NOMO-1 treated with dmso at 0.1 percent for 144 hours (cell line): ENCODE measurements at regions not wholly inside any gene's neighbourhood (a gene's known extent, or its start where the extent isn't known, plus 50 kb on each side); places are given as distances from the start of the nearest gene placed in this dataset.
"Not testable (repeated sequence)": the region's sequence is repeated elsewhere in the genome, so short reads cannot be mapped to it uniquely, and the experiment has no call there.

Experiments used
- DNase-seq: peaks from one replicate; lab custom pipeline; 2025; ENCODE audit not compliant: unreplicated experiment; lab: John Stamatoyannopoulos, UW

GRCh38 chr1:79532555-79532954 is 526.0 kb upstream of the ADGRL4 start:
- DNase-seq = no peak

- no peak for DNase-seq
Observed at GRCh38 chr1:79531790-79532189, 525.3 kb upstream of the ADGRL4 start.

- no peak for DNase-seq
Observed at GRCh38 chr1:79530476-79530875, 523.9 kb upstream of the ADGRL4 start.

GRCh38 chr1:79530055-79530454 is 523.5 kb upstream of the ADGRL4 start:
- DNase-seq = no peak

- DNase-seq = no peak
Observed at GRCh38 chr1:79524126-79524525, 517.6 kb upstream of the ADGRL4 start.

DNA sequence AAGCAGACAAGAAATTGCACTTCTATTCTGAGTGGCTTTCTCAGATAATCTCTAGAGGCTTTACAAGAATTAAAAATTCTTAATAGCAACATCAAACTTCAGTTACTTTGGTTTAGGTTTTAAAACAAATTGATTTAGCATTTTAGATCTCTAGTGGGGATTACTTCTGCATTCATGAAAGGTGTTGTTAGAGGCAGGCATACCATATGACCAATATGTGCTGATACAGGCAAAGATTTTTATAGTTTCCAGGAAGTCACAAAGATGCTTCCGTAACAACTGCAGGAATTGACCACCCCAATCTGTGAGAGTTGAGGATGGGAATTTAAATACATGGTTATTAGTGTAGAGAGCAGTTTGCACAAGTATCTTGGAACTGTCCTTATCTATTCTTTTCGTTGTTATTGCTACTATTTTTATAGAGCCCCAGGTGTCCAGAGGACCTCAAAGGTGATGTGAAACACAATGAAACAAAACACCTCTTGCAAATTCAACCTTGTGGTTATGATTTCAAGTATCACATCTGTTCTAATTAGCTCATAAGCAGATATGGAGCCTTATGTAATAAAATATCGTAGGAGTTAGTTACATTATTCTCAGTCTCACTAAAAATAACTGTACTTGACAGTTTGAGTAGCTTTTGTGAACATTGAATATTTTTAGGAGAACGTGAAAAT is 512.7 kb upstream of the ADGRL4 start:
- DNase-seq = no peak

DNA sequence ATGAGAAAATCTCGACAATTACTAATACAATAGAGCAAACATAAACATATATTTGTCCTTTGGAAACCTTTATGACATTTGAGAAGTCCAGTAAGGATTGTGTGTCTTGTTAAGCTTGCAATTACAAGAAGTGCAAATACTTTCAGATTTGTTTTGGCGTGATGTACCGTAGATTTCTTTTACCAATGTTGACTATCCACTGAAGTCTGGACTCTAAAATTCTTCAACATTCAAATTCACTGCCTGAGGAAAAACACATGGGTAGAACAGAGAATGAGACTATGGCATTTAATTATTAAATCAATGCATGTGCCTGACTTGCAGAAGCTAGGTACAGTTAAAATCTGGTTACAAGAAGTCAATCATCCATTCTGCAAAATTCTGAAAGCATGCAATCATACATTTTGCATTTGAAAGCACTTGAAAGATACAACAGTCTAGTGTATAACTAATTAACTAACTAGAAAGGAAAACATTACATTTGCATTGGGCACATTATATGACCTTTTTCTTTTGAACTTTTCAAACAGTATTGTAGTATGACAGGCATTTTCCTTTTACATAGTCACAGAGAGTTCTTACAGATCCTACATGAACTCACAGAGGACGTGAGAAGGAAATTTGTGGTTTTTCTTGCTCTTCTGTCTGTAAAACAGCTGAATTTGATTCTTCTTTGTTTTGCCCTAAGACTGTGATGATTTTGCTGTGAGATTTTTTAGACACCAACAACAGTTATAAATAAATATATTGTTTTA is 511.1 kb upstream of the ADGRL4 start:
- no peak for DNase-seq

- DNase-seq = no peak
Observed at GRCh38 chr1:79507770-79508169, 501.2 kb upstream of the ADGRL4 start.

DNA sequence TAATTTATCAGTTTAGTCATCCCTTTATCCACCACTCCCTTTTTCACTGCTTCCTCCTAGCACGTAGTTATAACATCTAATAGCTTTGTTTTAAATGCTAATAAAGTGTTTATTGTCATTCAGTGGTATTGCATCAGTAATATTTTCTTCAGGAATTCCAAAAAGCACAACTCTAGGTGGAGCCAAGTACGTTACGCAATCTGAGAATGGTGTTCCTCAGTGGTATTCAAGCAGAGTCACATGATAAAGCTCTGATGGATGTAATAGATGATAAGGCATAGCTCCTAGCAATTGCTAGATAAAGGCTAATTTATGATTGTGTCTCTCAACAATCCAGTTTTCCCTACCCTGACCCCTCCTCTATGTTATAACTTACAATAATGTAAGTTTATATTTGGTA is 494.6 kb upstream of the ADGRL4 start:
- DNase-seq = no peak

DNA sequence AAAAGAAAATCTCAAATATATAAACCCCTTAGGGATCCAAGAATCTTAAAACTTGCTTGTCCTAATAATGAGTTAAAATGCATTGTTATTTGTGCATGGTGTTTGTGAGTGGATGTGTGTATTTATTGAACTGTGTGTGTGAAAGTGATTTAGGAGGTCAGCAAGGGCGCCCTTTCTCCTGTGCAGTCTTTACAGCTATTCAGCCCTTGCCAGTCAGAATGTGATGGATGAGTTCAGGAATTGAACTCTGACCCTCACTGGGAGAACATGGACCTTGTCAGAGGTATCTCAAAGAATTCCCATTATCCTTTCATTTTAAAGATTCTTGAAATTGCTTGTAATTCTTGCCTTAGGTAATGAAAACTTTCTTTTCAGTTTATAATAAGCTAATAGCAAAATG is 493.0 kb upstream of the ADGRL4 start:
- DNase-seq = no peak

DNA sequence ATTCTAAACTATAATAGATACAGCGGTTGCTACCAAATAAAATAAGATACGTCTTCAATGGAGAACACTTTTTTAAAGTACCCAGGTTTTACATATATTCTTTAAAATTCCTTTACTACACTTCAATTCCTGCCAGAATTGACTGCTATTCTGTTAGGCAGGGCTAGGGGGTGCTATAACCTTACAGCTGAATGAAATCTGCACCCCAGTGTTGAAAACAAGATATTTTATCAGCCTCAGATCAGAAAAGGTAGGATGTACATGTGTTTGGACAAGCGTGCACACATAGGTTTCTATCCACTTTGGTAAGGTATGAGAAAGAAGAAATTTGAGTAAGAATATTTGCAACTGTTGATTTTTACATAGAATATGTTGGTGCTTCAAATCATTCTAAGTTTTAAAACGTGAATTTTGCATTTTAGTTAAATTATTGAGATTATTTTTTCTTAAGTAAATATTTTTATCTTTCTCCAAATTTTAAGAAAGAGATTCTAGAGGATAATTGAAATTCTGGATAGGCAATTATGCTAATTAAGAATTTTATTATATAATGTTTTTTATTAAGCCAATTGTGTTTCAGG is 490.8 kb upstream of the ADGRL4 start:
- DNase-seq = peak; percentile 14

- DNase-seq = no peak
Observed at GRCh38 chr1:79496129-79496528, 489.6 kb upstream of the ADGRL4 start.

- not testable (repeated sequence) for DNase-seq
Observed at GRCh38 chr1:79493702-79494101, 487.2 kb upstream of the ADGRL4 start.

DNA sequence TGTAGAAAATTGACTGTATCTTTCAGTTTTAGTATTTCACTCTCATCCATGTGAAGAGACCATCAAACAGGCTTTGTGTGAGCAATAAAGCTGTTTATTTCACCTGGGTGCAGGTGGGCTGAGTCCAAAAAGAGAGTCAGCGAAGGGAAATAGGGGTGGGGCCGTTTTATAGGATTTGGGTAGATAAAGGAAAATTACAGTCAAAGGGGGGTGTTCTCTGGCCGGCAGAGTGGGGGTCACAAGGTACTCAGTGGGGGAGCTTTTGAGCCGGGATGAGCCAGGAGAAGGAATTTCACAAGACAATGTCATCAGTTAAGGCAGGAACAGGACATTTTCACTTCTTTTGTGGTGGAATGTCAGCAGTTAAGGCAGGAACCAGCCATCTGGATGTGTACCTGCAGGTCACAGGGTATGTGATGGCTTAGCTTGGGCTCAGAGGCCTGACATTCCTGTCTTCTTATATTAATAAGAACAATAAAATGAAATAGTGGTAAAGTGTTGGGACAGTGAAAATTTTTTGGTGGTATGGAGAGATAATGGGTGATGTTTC is 482.1 kb upstream of the ADGRL4 start:
- DNase-seq = not testable (repeated sequence)

DNA sequence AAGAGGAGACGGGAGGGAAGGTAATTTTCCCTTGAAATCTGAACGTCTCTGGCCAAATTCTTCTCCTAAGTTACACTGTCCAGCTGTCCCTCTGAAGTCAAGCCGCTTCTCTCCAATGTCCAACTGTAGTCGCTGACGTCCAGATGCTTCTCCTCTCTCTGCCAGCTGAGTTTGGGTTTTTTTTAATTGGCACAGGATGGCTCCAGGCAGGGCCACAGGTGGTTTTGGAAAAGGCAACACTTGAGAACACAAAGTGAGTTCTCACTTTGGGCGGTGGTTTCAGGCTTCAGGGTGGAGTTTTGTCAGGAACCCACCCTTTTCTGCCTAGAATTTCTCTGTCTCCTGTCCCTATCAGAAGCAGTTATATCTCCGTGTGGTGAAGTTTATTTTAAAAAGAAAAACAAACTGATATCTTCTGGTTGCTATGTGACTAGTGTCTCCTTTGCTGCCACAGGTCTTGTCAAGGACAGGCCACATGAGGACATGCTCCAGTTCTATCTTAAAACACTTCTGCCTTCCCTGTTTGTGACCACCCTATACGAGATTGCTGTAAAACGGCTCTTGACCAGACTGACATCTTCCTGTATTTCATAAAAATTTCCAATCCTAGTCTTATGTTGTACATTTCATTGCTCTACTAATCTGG is 472.3 kb upstream of the ADGRL4 start:
- no peak for DNase-seq

DNA sequence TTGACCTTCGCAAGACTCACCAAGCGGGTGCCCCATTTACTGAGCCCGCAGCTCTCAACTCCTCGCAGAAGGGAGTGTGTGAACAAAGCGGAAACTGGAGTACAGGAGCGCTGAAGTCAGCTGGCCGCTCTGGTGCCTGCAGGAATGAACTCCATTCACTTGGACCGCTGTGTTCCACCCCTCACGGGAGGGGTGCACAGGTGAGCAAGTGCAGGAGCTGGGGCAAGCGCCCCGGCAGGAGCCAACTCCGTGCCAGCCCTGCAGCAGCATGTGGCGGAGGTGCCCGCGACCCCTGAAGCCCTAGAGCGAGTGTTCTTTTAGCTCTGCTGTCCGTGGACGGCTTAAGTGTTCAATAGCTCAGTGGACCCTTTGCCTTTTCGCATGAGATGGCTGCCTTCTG is 471.6 kb upstream of the ADGRL4 start:
- DNase-seq = no peak

DNA sequence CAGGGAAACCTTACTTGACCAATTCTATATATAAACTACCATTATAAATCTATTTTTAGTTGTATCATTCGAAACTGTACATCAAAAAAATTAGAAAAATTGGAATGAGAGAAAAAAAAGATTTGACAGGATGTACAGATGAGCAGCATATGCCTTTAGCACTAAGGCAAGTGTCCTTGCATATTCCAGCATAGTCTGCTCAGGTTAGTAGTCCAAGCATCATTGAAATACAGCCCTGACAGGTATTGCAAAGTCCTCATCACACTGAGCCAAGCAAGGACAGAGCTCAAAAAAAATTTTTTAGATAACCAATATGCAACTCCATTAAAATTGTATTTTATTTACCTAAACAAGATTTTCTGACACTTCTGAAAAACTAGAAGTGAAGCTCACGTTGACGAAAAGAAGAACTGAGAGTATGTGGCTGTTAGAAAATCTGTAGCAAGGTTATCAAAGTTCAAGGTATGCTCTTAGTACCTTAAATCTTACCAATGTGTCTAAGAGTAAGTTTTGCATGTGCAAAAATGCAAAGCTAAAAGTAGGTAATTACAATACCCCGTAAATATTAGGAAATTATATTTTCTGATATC is 465.6 kb upstream of the ADGRL4 start:
- DNase-seq = no peak

DNA sequence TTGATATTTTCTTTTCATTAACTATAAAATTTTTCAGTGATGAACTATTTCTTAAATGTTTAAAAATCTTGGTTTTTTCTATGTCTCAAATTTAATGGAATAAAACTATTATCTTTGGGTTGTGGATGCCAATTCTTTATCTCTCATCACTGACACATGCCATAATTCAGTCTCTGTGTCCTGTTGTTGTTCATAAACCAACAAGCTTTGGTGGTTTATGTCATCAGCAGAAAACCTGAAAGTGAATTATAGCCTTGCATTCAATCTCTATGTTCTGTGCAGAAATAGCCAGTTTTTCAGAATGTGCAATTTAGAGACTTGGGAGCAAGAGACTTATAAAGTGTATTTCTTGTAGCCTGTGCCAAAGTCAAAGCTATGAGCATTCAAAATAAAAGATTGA is 462.6 kb upstream of the ADGRL4 start:
- no peak for DNase-seq

GRCh38 chr1:79460773-79461436 is 454.4 kb upstream of the ADGRL4 start:
- no peak for DNase-seq

DNA sequence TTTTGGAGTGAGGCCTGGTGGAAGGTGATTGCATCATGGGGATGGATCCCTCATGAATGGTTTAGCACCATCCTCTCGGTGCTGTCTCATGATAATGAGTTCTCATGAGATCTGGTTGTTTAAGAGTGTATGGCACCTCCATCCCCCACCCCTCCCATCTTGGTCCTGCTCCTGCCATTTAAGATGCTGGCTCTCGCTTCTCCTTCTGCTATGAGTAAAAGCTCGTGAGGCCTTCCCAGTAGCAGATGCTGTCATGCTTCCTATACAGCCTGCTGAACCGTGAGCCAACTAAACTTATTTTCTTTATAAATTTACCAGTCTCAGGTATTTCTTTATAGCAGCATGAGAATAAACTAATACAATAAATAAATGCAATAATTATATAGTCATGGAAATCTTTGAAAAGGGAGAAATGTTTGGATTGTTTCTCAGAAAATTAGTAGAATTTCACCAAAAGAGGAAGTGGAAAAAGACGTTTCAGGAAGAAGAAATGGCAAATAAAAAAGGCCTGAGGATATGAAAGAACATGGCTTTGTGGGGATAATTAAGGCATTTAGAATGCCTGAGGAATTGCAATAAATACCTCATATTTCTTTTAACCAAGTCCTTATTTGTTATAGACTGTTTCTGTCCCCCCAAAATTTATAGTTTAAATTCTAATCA is 451.2 kb upstream of the ADGRL4 start:
- DNase-seq = no peak
